SU-DHL-6 (cell line): ENCODE measurements at regions not wholly inside any gene's neighbourhood (a gene's known extent, or its start where the extent isn't known, plus 50 kb on each side); places are given as distances from the start of the nearest gene placed in this dataset.

ENCODE experiments used
- H2AFZ ChIP-seq: fragments of 200-600 bp; sonication (generic); 2 replicates; pipeline ENCODE4 v1.6.1; 2014; ENCODE audit warnings: low read depth, mild to moderate bottlenecking, moderate library complexity, mixed read lengths, antibody characterized with exemption, low read length; ENCODE audit not compliant: severe bottlenecking
- H3F3A ChIP-seq: fragments of 200-600 bp; shearing (Covaris generic); 2 replicates; pipeline ENCODE4 v1.6.0; 2016; ENCODE audit warnings: antibody characterized with exemption, mild to moderate bottlenecking; ENCODE audit not compliant: insufficient read depth
- H3K27ac ChIP-seq: fragments of 200-600 bp; sonication (generic); 2 replicates; pipeline ENCODE4 v1.5.1; 2016; ENCODE audit warnings: low read depth, mild to moderate bottlenecking, low read length, moderate library complexity, mixed read lengths
- H3K27me3 ChIP-seq: fragments of 200-600 bp; sonication (generic), shearing (Covaris generic); 2 replicates; pipeline ENCODE4 v1.6.0; 2014; ENCODE audit warnings: mild to moderate bottlenecking, low read length
- H3K36me3 ChIP-seq: fragments of 200-600 bp; sonication (generic); 2 replicates; pipeline ENCODE4 v1.6.1; 2014; ENCODE audit warnings: mild to moderate bottlenecking, low read length, mixed read lengths
- H3K4me2 ChIP-seq: fragments of 300-600, 200-600 bp; shearing (Covaris generic), sonication (generic); 2 replicates; pipeline ENCODE4 v1.6.0; 2014; ENCODE audit warnings: low read length, low read depth, mild to moderate bottlenecking; ENCODE audit not compliant: poor library complexity, severe bottlenecking
- H3K4me3 ChIP-seq: fragments of 200-600 bp; sonication (generic); 2 replicates; pipeline ENCODE4 v1.5.1; 2014; ENCODE audit warnings: antibody characterized with exemption, low read length, mild to moderate bottlenecking, mixed read lengths; ENCODE audit not compliant: insufficient read depth, poor library complexity, severe bottlenecking
- H3K79me2 ChIP-seq: fragments of 200-600 bp; sonication (generic); 2 replicates; pipeline ENCODE4 v1.6.1; 2014; ENCODE audit warnings: mild to moderate bottlenecking, low read length, moderate library complexity; ENCODE audit not compliant: insufficient read depth
- H3K9ac ChIP-seq: fragments of 200-600 bp; sonication (generic); 2 replicates; pipeline ENCODE4 v1.7.0; 2014; ENCODE audit warnings: mild to moderate bottlenecking, low read length
- H3K9me2 ChIP-seq: fragments of 200-600 bp; sonication (generic); replicated peaks from 2 replicates; pipeline ENCODE4 v1.6.1; 2014; ENCODE audit warnings: low read length; ENCODE audit not compliant: insufficient read depth
- H3K9me3 ChIP-seq: fragments of 200-600 bp; sonication (generic); 2 replicates; pipeline ENCODE4 v1.6.1; 2014; ENCODE audit warnings: low read length, mixed read lengths; ENCODE audit not compliant: insufficient read depth
- H4K20me1 ChIP-seq: fragments of 200-600 bp; sonication (generic); 2 replicates; pipeline ENCODE4 v1.6.1; 2014; ENCODE audit warnings: low read depth, mild to moderate bottlenecking, antibody characterized with exemption, low read length, moderate library complexity, mixed read lengths
- EZH2phosphoT487 ChIP-seq: fragments of 200-600 bp; sonication (generic), shearing (Covaris generic); conservative IDR thresholded peaks from 2 replicates; pipeline ENCODE4 v1.6.1; 2018; ENCODE audit warnings: mild to moderate bottlenecking, antibody characterized with exemption, low read length, moderate library complexity, mixed read lengths
- TF ChIP-seq, protein P1 (sequence below): fragments of 200-600 bp; sonication (generic); IDR thresholded peaks from one replicate; pipeline ENCODE4 v1.5.1; 2017; ENCODE audit warnings: antibody characterized with exemption, mild to moderate bottlenecking, low read length, moderate library complexity; ENCODE audit not compliant: insufficient read depth, poor library complexity, severe bottlenecking

GRCh38 chr17:68748381-68748780, 147.2 kb upstream of the FAM20A start:
- H3F3A ChIP-seq: no peaks in the 10 kb centered on the region
- no peak overlapping the region for H3K27ac ChIP-seq
- no peak overlapping the region for H2AFZ ChIP-seq
- H3K4me3 ChIP-seq: no peak overlapping the region
- H3K79me2 ChIP-seq: no peaks in the 10 kb centered on the region
- H3K27me3 ChIP-seq: no peaks in the 10 kb centered on the region
- H3K4me2 ChIP-seq: no peak overlapping the region
- no peaks in the 10 kb centered on the region for H4K20me1 ChIP-seq
- no peaks in the 10 kb centered on the region for H3K36me3 ChIP-seq
- H3K9me3 ChIP-seq: no peaks in the 10 kb centered on the region
- no peaks in the 10 kb centered on the region for H3K9me2 ChIP-seq
- no peak overlapping the region for H3K9ac ChIP-seq
- no peak for TF ChIP-seq EZH2phosphoT487

GRCh38 chr17:68740555-68741447, 139.6 kb upstream of the FAM20A start:
- H3K4me2 ChIP-seq: no peak overlapping the region

DNA sequence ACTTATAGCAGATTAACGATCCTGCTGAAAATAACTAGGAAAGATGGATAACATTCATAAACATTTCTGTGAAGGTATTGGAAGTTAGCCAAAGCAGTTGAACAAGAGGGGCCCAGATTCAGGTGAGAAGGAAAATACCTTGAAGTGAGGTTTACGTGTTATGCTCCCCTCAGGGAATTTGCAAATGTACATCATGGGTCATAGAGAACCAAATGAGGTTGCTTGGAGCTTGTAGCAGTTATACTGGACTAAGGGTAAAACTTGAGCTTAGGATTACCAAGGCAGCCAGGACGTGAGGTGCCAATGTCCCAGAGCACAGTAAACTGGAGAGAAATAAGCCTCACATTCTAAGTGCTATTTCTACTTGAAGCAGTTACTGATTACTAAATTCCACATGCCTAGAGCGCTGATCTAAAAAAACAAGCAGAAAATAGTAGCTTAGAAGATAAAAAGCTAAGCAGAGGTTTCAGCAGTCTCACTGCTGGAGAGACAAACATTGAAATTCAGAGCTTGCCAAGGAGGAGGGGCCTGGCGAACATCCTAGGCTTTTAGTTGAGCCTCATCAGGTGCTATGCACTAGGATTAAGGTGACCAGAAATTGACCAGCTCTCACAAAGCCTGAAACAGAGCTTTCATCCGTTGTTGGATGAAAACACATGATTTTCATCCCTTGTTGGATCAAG, 136.7 kb upstream of the FAM20A start:
- TF ChIP-seq, protein P1, sequence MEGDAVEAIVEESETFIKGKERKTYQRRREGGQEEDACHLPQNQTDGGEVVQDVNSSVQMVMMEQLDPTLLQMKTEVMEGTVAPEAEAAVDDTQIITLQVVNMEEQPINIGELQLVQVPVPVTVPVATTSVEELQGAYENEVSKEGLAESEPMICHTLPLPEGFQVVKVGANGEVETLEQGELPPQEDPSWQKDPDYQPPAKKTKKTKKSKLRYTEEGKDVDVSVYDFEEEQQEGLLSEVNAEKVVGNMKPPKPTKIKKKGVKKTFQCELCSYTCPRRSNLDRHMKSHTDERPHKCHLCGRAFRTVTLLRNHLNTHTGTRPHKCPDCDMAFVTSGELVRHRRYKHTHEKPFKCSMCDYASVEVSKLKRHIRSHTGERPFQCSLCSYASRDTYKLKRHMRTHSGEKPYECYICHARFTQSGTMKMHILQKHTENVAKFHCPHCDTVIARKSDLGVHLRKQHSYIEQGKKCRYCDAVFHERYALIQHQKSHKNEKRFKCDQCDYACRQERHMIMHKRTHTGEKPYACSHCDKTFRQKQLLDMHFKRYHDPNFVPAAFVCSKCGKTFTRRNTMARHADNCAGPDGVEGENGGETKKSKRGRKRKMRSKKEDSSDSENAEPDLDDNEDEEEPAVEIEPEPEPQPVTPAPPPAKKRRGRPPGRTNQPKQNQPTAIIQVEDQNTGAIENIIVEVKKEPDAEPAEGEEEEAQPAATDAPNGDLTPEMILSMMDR: no peak
- TF ChIP-seq EZH2phosphoT487: no peak
- no peak overlapping the region for H2AFZ ChIP-seq
- H3K79me2 ChIP-seq: no peaks in the 10 kb centered on the region
- H3K9ac ChIP-seq: no peak overlapping the region
- no peaks in the 10 kb centered on the region for H4K20me1 ChIP-seq
- H3F3A ChIP-seq: no peaks in the 10 kb centered on the region
- no peak overlapping the region for H3K4me2 ChIP-seq
- H3K9me3 ChIP-seq: peaks cover 10% of the 10 kb centered on the region; the same call in 1 of the 2 replicates
- H3K4me3 ChIP-seq: no peak overlapping the region
- no peaks in the 10 kb centered on the region for H3K9me2 ChIP-seq
- H3K27ac ChIP-seq: no peak overlapping the region
- H3K36me3 ChIP-seq: no peaks in the 10 kb centered on the region
- no peaks in the 10 kb centered on the region for H3K27me3 ChIP-seq

More at GRCh38 chr17:68740555-68741447, 139.6 kb upstream of the FAM20A start:
- Histone ChIP-seq H3K9ac (no peak overlapping the region), H3K36me3 (no peaks in the 10 kb centered on the region), H4K20me1 (no peaks in the 10 kb centered on the region), H3K9me2 (no peaks in the 10 kb centered on the region), H3F3A (no peaks in the 10 kb centered on the region), H3K4me3 (no peak overlapping the region), H3K79me2 (no peaks in the 10 kb centered on the region), H2AFZ (no peak overlapping the region), H3K27me3 (no peaks in the 10 kb centered on the region), H3K27ac (no peak overlapping the region), H3K9me3 (no peaks in the 10 kb centered on the region)
- TF ChIP-seq EZH2phosphoT487: no peak
- TF ChIP-seq, protein P1: no peak
